Activated naive CD8-positive, alpha-beta T cell treated with anti-CD3 and anti-CD28 coated beads, Interleukin-2, amount 50 U/mL, for 16 hours (primary cell): ENCODE measurements at regions not wholly inside any gene's neighbourhood (a gene's known extent, or its start where the extent isn't known, plus 50 kb on each side); places are given as distances from the start of the nearest gene placed in this dataset.
"Not testable (repeated sequence)": the region's sequence is repeated elsewhere in the genome, so short reads cannot be mapped to it uniquely, and the experiment has no call there.

ENCODE experiments used
- DNase-seq: peaks from one replicate; pipeline ENCODE4 v3.0.0-alpha.2; 2020; ENCODE audit warnings: low read depth, low spot score

- DNase-seq, result no peak
Observed at GRCh38 chr15:62637950-62638619, 404.5 kb upstream of the TPM1 start.

- DNase-seq, result no peak
Observed at GRCh38 chr15:62639432-62639831, 403.1 kb upstream of the TPM1 start.

- no peak for DNase-seq
Observed at GRCh38 chr15:62639906-62640605, 402.5 kb upstream of the TPM1 start.

- DNase-seq, result no peak
Observed at GRCh38 chr15:62641825-62642224, 400.7 kb upstream of the TPM1 start.

GRCh38 chr15:62643572-62643971, 399.0 kb upstream of the TPM1 start:
- DNase-seq, result no peak

GRCh38 chr15:62644216-62644888, 398.2 kb upstream of the TPM1 start:
- no peak for DNase-seq

- no peak for DNase-seq
Observed at GRCh38 chr15:62644889-62645742, 397.4 kb upstream of the TPM1 start.

GRCh38 chr15:62647202-62647842, 395.2 kb upstream of the TPM1 start:
- no peak for DNase-seq

- DNase-seq, result no peak
Observed at GRCh38 chr15:62647843-62648505, 394.6 kb upstream of the TPM1 start.

- DNase-seq, result no peak
Observed at GRCh38 chr15:62648954-62649353, 393.6 kb upstream of the TPM1 start.

GRCh38 chr15:62649793-62650420, 392.6 kb upstream of the TPM1 start:
- no peak for DNase-seq

- no peak for DNase-seq
Observed at GRCh38 chr15:62653122-62653521, 389.4 kb upstream of the TPM1 start.

- DNase-seq, result no peak
Observed at GRCh38 chr15:62656071-62656470, 386.5 kb upstream of the TPM1 start.

GRCh38 chr15:62657501-62657900, 385.0 kb upstream of the TPM1 start:
- not testable (repeated sequence) for DNase-seq

- DNase-seq, result no peak
Observed at GRCh38 chr15:62658498-62658897, 384.0 kb upstream of the TPM1 start.

- no peak for DNase-seq
Observed at GRCh38 chr15:62663547-62663946, 379.0 kb upstream of the TPM1 start.

GRCh38 chr15:62665449-62665848, 377.1 kb upstream of the TPM1 start:
- no peak for DNase-seq

- no peak for DNase-seq
Observed at GRCh38 chr15:62666046-62666445, 376.5 kb upstream of the TPM1 start.

GRCh38 chr15:62672268-62672667, 370.3 kb upstream of the TPM1 start:
- DNase-seq, result no peak

GRCh38 chr15:62676891-62677290, 365.7 kb upstream of the TPM1 start:
- no peak for DNase-seq
